ENCODE measurements at regions not wholly inside any gene's neighbourhood (a gene's known extent, or its start where the extent isn't known, plus 50 kb on each side); places are given as distances from the start of the nearest gene placed in this dataset.

DNA sequence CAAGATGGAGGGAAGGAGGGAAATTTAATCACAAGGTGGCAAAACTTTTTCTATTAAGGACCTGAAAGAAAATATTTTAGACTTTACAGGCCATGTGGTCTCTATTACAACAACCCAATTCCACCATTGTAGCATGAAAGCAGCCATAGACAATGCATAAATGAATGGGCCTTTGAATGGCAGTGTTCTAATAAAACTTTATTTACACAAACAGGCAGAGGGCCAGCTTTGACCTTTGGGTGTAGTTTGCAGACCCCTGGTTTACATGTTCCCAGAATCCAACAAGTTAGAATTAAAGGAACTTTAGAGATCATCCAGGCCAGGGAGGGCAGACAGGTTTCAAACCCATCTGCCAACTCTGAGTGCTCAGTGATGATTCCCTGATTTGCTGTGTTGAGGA, 95.2 kb downstream of the BANF2 start:
- H4K12ac ChIP-seq (ENCODE audit: low read depth, low read length): no peak overlapping the region
- H3K79me2 ChIP-seq (ENCODE audit: control insufficient read depth, insufficient read depth, low read length, poor library complexity): no peaks in the 10 kb centered on the region

GRCh38 chr20:17794400-17794799, 94.6 kb downstream of the BANF2 start:
- peaks cover 5% of the 10 kb centered on the region for H3K9me3 ChIP-seq (ENCODE audit: insufficient read depth, low read depth, low read length)
- H2AK5ac ChIP-seq (ENCODE audit: low read length): no peak overlapping the region
- WGBS (ENCODE audit: extremely low coverage, insufficient coverage, insufficient read length): no CpG with 5 or more reads among the region's 3 CpGs
- no peak for DNase-seq
- no peak overlapping the region for H2BK120ac ChIP-seq (ENCODE audit: insufficient read depth, low read length, poor library complexity)
- no peaks in the 10 kb centered on the region for H3K27me3 ChIP-seq (ENCODE audit: insufficient read depth, low read length)
- H3K79me2 ChIP-seq (ENCODE audit: control insufficient read depth, insufficient read depth, low read length, poor library complexity): no peaks in the 10 kb centered on the region
- no peak overlapping the region for H3K4ac ChIP-seq (ENCODE audit: low read depth, low read length)
- H4K91ac ChIP-seq (ENCODE audit: low read depth, low read length): no peak overlapping the region
- no peak overlapping the region for H2BK12ac ChIP-seq (ENCODE audit: low read length)
- no peaks in the 10 kb centered on the region for H3K79me1 ChIP-seq (ENCODE audit: low read length)
- H4K12ac ChIP-seq (ENCODE audit: low read depth, low read length): no peak overlapping the region
- no peak overlapping the region for H3K18ac ChIP-seq (ENCODE audit: low read length)
- H2BK5ac ChIP-seq (ENCODE audit: low read depth, low read length, poor library complexity): no peak overlapping the region
- no peak overlapping the region for H3K14ac ChIP-seq (ENCODE audit: low read length)
- H3K4me3 ChIP-seq (ENCODE audit: low read depth, low read length): no peak overlapping the region
- H3K9ac ChIP-seq (ENCODE audit: low read length): no peak overlapping the region
- no peak overlapping the region for H4K8ac ChIP-seq (ENCODE audit: low read depth, low read length)
- no peaks in the 10 kb centered on the region for H3K36me3 ChIP-seq (ENCODE audit: control insufficient read depth in 1 of 2, insufficient read depth in 2 of 2, low read length in 2 of 2)
- H2AFZ ChIP-seq (ENCODE audit: insufficient read depth, low read length, poor library complexity): no peak overlapping the region
- H3K27ac ChIP-seq (ENCODE audit: low read depth, low read length): no peak overlapping the region
- H3K4me1 ChIP-seq (ENCODE audit: control insufficient read depth in 1 of 2, insufficient read depth in 2 of 2, low read length in 2 of 2): no peaks in the 10 kb centered on the region
- no peak overlapping the region for H3K4me2 ChIP-seq (ENCODE audit: low read length)
- H3K23ac ChIP-seq (ENCODE audit: low read length): no peak overlapping the region

More for the DNA sequence above, 95.2 kb downstream of the BANF2 start:
- Histone ChIP-seq H3K36me3 (ENCODE audit: control insufficient read depth in 1 of 2, insufficient read depth in 2 of 2, low read length in 2 of 2) (no peaks in the 10 kb centered on the region), H3K23ac (ENCODE audit: low read length) (no peak overlapping the region), H3K27ac (ENCODE audit: low read depth, low read length) (no peak overlapping the region), H2BK12ac (ENCODE audit: low read length) (no peak overlapping the region), H3K4me2 (ENCODE audit: low read length) (no peak overlapping the region), H4K91ac (ENCODE audit: low read depth, low read length) (no peak overlapping the region), H2BK5ac (ENCODE audit: low read depth, low read length, poor library complexity) (no peak overlapping the region), H3K18ac (ENCODE audit: low read length) (no peak overlapping the region), H4K8ac (ENCODE audit: low read depth, low read length) (no peak overlapping the region), H3K27me3 (ENCODE audit: insufficient read depth, low read length) (no peaks in the 10 kb centered on the region), H3K4me1 (ENCODE audit: control insufficient read depth in 1 of 2, insufficient read depth in 2 of 2, low read length in 2 of 2) (no peaks in the 10 kb centered on the region), H3K79me1 (ENCODE audit: low read length) (no peaks in the 10 kb centered on the region), H3K4me3 (ENCODE audit: low read depth, low read length) (no peak overlapping the region), H2BK120ac (ENCODE audit: insufficient read depth, low read length, poor library complexity) (no peak overlapping the region), H3K4ac (ENCODE audit: low read depth, low read length) (no peak overlapping the region), H2AFZ (ENCODE audit: insufficient read depth, low read length, poor library complexity) (no peak overlapping the region), H3K9ac (ENCODE audit: low read length) (no peak overlapping the region), H3K9me3 (ENCODE audit: insufficient read depth, low read depth, low read length) (peaks cover 5% of the 10 kb centered on the region), H3K14ac (ENCODE audit: low read length) (no peak overlapping the region), H2AK5ac (ENCODE audit: low read length) (no peak overlapping the region)
- no peak for DNase-seq

DNA sequence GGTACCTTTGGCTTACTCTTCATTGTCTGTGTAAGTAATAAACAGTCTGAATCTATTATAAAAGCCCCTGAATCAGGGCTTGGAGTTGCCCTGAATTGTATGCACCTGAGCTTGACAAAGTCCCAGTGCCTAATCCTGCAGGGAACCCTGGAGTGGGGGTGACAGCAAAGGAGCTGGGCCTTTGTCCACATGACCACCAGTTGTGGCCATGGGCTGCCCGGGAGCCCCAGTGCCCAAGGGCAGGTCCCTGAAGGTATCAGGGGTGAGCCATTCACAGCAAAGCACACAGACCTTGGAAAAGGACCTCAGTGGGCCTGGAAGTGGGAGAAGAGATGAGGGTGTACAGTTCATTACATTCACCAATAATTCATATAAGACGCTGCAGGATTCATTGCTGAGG, 94.2 kb downstream of the BANF2 start:
- Histone ChIP-seq H2BK120ac (ENCODE audit: insufficient read depth, low read length, poor library complexity) (no peak overlapping the region), H3K79me2 (ENCODE audit: control insufficient read depth, insufficient read depth, low read length, poor library complexity) (no peaks in the 10 kb centered on the region), H4K12ac (ENCODE audit: low read depth, low read length) (no peak overlapping the region), H2BK12ac (ENCODE audit: low read length) (no peak overlapping the region), H4K91ac (ENCODE audit: low read depth, low read length) (no peak overlapping the region), H2BK5ac (ENCODE audit: low read depth, low read length, poor library complexity) (no peak overlapping the region), H3K18ac (ENCODE audit: low read length) (no peak overlapping the region), H3K27me3 (ENCODE audit: insufficient read depth, low read length) (no peaks in the 10 kb centered on the region), H3K79me1 (ENCODE audit: low read length) (no peaks in the 10 kb centered on the region), H2AK5ac (ENCODE audit: low read length) (no peak overlapping the region), H3K4me2 (ENCODE audit: low read length) (no peak overlapping the region), H3K23ac (ENCODE audit: low read length) (no peak overlapping the region), H3K4me1 (ENCODE audit: control insufficient read depth in 1 of 2, insufficient read depth in 2 of 2, low read length in 2 of 2) (no peaks in the 10 kb centered on the region), H3K9ac (ENCODE audit: low read length) (no peak overlapping the region), H3K4me3 (ENCODE audit: low read depth, low read length) (no peak overlapping the region), H3K27ac (ENCODE audit: low read depth, low read length) (no peak overlapping the region), H3K36me3 (ENCODE audit: control insufficient read depth in 1 of 2, insufficient read depth in 2 of 2, low read length in 2 of 2) (no peaks in the 10 kb centered on the region), H3K14ac (ENCODE audit: low read length) (no peak overlapping the region), H3K9me3 (ENCODE audit: insufficient read depth, low read depth, low read length) (peaks cover 5% of the 10 kb centered on the region), H2AFZ (ENCODE audit: insufficient read depth, low read length, poor library complexity) (no peak overlapping the region), H4K8ac (ENCODE audit: low read depth, low read length) (no peak overlapping the region), H3K4ac (ENCODE audit: low read depth, low read length) (no peak overlapping the region)
- WGBS (ENCODE audit: extremely low coverage, insufficient coverage, insufficient read length): no CpG with 5 or more reads among the region's 2 CpGs
- DNase-seq: no peak

DNA sequence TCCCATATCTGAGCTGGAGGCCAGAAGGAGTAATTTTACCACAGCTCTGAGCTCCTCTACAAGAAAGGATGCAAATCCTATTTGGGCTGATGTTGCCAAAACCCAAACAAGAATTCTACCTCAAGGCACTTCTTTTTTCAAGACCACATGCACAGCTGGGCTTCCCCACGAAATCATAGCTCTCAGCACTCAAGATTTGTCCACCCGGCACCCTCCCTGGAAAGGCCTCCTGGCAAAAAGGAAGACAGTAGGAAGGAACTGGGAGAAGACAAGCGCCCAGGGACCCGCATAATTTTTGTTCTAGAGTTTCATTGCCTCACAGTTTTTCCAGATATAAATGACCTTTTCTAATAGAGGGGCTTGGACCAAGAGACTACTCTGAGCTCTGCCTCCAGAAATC, 90.5 kb downstream of the BANF2 start:
- Histone ChIP-seq H2BK12ac (ENCODE audit: low read length) (no peak overlapping the region), H3K23ac (ENCODE audit: low read length) (no peak overlapping the region), H4K91ac (ENCODE audit: low read depth, low read length) (no peak overlapping the region), H3K4me3 (ENCODE audit: low read depth, low read length) (no peak overlapping the region), H3K9ac (ENCODE audit: low read length) (no peak overlapping the region), H3K27ac (ENCODE audit: low read depth, low read length) (no peak overlapping the region), H2BK5ac (ENCODE audit: low read depth, low read length, poor library complexity) (no peak overlapping the region), H3K36me3 (ENCODE audit: control insufficient read depth in 1 of 2, insufficient read depth in 2 of 2, low read length in 2 of 2) (no peaks in the 10 kb centered on the region), H2AFZ (ENCODE audit: insufficient read depth, low read length, poor library complexity) (no peak overlapping the region), H3K79me2 (ENCODE audit: control insufficient read depth, insufficient read depth, low read length, poor library complexity) (no peaks in the 10 kb centered on the region), H2AK5ac (ENCODE audit: low read length) (no peak overlapping the region), H3K27me3 (ENCODE audit: insufficient read depth, low read length) (no peaks in the 10 kb centered on the region), H3K18ac (ENCODE audit: low read length) (no peak overlapping the region), H4K12ac (ENCODE audit: low read depth, low read length) (no peak overlapping the region), H3K79me1 (ENCODE audit: low read length) (no peaks in the 10 kb centered on the region), H3K9me3 (ENCODE audit: insufficient read depth, low read depth, low read length) (peaks cover 5% of the 10 kb centered on the region), H4K8ac (ENCODE audit: low read depth, low read length) (no peak overlapping the region), H3K14ac (ENCODE audit: low read length) (no peak overlapping the region), H3K4ac (ENCODE audit: low read depth, low read length) (no peak overlapping the region), H2BK120ac (ENCODE audit: insufficient read depth, low read length, poor library complexity) (no peak overlapping the region), H3K4me1 (ENCODE audit: control insufficient read depth in 1 of 2, insufficient read depth in 2 of 2, low read length in 2 of 2) (no peaks in the 10 kb centered on the region), H3K4me2 (ENCODE audit: low read length) (no peak overlapping the region)
- WGBS (ENCODE audit: extremely low coverage, insufficient coverage, insufficient read length): no CpG with 5 or more reads among the region's 4 CpGs
- DNase-seq: no peak

All from trophoblast cell (in vitro differentiated cells and primary cell).